B cell (primary cell): ENCODE measurements at regions not wholly inside any gene's neighbourhood (a gene's known extent, or its start where the extent isn't known, plus 50 kb on each side); places are given as distances from the start of the nearest gene placed in this dataset.

ENCODE experiments used
- EZH2 ChIP-seq: IDR thresholded peaks from 2 replicates; pipeline ENCODE4 v1.6.1; 2012; ENCODE audit warnings: borderline replicate concordance, low read depth, mild to moderate bottlenecking, moderate library complexity, low read length; ENCODE audit not compliant: insufficient read depth, poor library complexity, severe bottlenecking
- TF ChIP-seq, protein P1 (sequence below): fragments of 200-600 bp; IDR thresholded peaks from one replicate; pipeline ENCODE4 v1.8.0; 2022; ENCODE audit warnings: antibody characterized with exemption, mild to moderate bottlenecking

GRCh38 chr3:144524531-144524930 lies 552.9 kb downstream of the DIPK2A start:
- TF ChIP-seq, protein P1, sequence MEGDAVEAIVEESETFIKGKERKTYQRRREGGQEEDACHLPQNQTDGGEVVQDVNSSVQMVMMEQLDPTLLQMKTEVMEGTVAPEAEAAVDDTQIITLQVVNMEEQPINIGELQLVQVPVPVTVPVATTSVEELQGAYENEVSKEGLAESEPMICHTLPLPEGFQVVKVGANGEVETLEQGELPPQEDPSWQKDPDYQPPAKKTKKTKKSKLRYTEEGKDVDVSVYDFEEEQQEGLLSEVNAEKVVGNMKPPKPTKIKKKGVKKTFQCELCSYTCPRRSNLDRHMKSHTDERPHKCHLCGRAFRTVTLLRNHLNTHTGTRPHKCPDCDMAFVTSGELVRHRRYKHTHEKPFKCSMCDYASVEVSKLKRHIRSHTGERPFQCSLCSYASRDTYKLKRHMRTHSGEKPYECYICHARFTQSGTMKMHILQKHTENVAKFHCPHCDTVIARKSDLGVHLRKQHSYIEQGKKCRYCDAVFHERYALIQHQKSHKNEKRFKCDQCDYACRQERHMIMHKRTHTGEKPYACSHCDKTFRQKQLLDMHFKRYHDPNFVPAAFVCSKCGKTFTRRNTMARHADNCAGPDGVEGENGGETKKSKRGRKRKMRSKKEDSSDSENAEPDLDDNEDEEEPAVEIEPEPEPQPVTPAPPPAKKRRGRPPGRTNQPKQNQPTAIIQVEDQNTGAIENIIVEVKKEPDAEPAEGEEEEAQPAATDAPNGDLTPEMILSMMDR: no peak
- TF ChIP-seq EZH2: no peak
